T47D (cell line): ENCODE measurements at regions not wholly inside any gene's neighbourhood (a gene's known extent, or its start where the extent isn't known, plus 50 kb on each side); places are given as distances from the start of the nearest gene placed in this dataset.
"Not testable (repeated sequence)": the region's sequence is repeated elsewhere in the genome, so short reads cannot be mapped to it uniquely, and the experiment has no call there.

Experiments
- DNase-seq, 2 experiments: peaks; one replicate each; pipeline versions ENCODE4 v3.0.0 to v3.0.0-alpha.2; 2011 to 2012; ENCODE audit warnings: low read depth in 1 of 2, low spot score in 1 of 2
- JUND ChIP-seq: IDR thresholded peaks from 2 replicates; pipeline ENCODE4 v1.6.1; 2012; ENCODE audit warnings: low read depth
- in situ Hi-C: cut with HindIII; loops from 2 replicates; pipeline ENCODE4 v1.10.0; 2016; ENCODE audit warnings: low sequenced_read_pairs, low pct_unique_long_range_greater_than_20kb

GRCh38 chr7:115178835-115179234, 256.9 kb downstream of the MDFIC start:
- in situ Hi-C loops, result no loop called here
- DNase-seq, result no peak

GRCh38 chr7:115177823-115178222, 255.9 kb downstream of the MDFIC start:
- no peak for TF ChIP-seq JUND
- in situ Hi-C loops, result no loop called here
- DNase-seq, result no peak

More at GRCh38 chr7:115178835-115179234, 256.9 kb downstream of the MDFIC start:
- TF ChIP-seq JUND, result no peak

DNA sequence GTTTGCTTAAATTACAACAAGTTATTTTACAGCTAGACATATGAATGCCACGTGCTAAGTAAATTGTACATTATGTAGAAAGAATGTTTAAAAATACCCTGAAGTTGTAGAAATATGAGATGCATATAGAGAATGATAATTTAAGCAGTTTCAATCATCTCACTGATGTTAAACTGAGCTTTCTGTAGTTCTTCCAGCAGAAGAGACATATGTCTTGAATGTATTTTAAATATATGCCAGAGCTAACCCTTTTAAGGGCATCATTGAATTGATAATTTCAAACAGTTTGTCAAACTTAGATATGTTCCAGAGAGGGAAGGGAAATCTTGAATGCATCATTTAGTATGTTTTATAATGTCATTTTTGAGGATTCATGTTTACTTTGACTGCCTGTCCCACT, 255.2 kb downstream of the MDFIC start:
- in situ Hi-C loops, result no loop called here
- no peak for TF ChIP-seq JUND
- DNase-seq, result no peak

- in situ Hi-C loops, DNase-seq: not testable (repeated sequence)
These were observed 250.5 kb downstream of the MDFIC start for GRCh38 chr7:115172397-115172796.

DNA sequence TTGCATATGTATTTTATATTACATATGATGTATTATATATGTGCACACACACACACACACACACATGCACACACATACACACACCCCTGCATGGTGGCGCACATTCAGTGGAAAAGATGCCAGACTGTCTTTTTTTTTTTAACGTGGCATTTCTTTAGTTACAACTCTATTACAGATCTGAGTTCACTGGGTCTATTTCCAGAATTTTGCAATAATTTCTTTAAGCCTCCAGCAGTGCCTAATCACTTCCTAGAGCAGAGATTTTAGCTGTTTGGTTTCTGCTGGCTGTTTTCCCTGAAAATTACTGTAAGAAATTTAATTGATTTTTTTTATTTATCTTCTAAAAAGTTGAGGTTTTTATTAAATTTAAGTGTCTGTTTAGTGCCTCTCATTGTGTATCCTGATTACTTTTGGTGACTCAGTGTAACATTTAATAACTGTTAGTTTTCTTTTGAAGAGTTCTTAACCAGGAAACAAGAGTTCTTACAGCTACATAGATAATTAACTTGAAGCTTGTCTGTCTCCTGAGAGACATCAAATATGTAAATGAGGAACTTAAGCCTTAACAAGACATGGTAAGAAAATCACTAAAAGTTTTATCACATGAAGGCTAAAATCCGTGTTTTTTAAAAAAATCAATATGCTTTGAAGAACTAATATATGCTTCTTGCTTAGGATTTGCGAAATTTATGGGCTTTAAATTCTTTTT, 232.0 kb downstream of the MDFIC start:
- no peak for DNase-seq
- in situ Hi-C loops, result no loop called here
- no peak for TF ChIP-seq JUND

- in situ Hi-C loops, result no loop called here
- TF ChIP-seq JUND, result no peak
- no peak for DNase-seq
These were observed 231.3 kb downstream of the MDFIC start for GRCh38 chr7:115153176-115153575.

DNA sequence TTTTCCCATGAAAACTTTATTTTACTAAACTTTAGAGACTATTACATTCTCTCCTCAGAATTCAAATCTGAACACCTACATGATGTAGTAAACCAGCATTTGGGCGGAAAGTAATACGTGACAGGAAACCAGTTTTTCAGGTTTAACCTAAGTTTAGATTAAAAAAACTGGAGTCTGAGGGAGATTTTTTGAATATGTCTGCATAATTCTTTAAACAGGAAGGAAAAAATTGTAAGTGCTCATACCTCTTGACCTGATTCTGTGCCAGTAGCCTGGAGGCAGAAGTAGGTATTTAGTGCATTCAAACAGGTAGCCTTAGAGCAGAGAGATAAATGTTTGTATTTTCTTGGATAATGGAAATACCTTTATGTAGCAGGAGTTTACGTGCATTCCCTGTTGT, 224.3 kb downstream of the MDFIC start:
- no peak for TF ChIP-seq JUND
- peak in 1 of 2 experiments; percentile 79 for DNase-seq
- in situ Hi-C loops, result no loop called here

DNA sequence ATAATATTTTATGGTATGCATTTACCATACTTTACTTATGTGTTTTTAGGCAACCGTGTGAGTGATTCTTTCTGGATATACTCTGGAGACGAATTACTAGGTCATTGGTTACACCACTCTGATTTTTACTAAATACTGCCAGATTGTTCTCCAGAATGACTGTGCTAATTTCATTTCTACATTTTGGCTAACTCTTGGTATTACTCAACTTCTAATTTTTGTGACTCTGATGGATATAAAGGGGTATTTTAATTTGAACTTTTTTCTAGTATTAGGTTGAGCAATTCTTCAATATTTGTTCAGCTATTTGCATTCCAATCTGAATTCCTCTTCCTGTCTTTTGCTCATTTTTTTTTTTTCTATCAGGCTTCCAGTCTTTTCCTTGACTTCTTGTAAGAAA, 223.6 kb downstream of the MDFIC start:
- no peak for TF ChIP-seq JUND
- no peak for DNase-seq
- in situ Hi-C loops, result no loop called here

GRCh38 chr7:115137816-115138215, 215.9 kb downstream of the MDFIC start:
- no peak for TF ChIP-seq JUND
- in situ Hi-C loops, result no loop called here
- no peak for DNase-seq

- DNase-seq, result no peak
- in situ Hi-C loops, result no loop called here
- no peak for TF ChIP-seq JUND
These were observed 215.0 kb downstream of the MDFIC start for GRCh38 chr7:115136796-115137443.

GRCh38 chr7:115135769-115136410, 214.0 kb downstream of the MDFIC start:
- TF ChIP-seq JUND, result no peak
- peak in 1 of 2 experiments; percentile 57 for DNase-seq

GRCh38 chr7:115135146-115135545, 213.3 kb downstream of the MDFIC start:
- TF ChIP-seq JUND, result no peak
- in situ Hi-C loops, result no loop called here
- DNase-seq, result peak in 1 of 2 experiments; percentile 42

More at GRCh38 chr7:115135769-115136410, 214.0 kb downstream of the MDFIC start:
- in situ Hi-C loops, result no loop called here

DNA sequence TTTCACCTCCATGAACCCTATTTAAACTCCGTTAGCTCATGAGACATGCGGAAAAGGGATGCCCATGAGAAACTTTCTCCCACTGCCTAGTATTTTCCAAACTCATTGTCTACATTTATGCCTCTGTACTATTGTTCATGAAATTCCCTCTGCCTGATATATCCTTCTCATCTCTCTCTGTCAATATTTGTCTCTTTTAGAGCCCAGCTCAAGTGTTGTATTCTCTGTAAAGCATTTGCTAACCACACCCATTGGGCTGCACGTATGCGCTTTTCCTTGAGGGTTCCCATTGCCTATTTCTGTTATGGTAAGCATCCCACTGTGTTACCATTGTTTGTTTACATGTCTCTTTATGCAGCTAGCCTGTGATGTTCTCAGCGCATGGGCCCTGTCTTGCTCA, 211.4 kb downstream of the MDFIC start:
- in situ Hi-C loops, result no loop called here

More for the DNA sequence above, 211.4 kb downstream of the MDFIC start:
- no peak for TF ChIP-seq JUND
- no peak for DNase-seq
